CD4-positive, alpha-beta T cell (primary cell): ENCODE measurements at regions not wholly inside any gene's neighbourhood (a gene's known extent, or its start where the extent isn't known, plus 50 kb on each side); places are given as distances from the start of the nearest gene placed in this dataset.

Experiments used
- ATAC-seq: fragments of 200-7000 bp; cut with Tn5 transposase; one replicate; pipeline ENCODE4 v1.10.0; 2022; ENCODE audit warnings: mild to moderate bottlenecking; ENCODE audit not compliant: poor library complexity
- CTCF ChIA-PET: fragments of 350-600 bp; sonication (Branson Sonifier 250); formaldehyde crosslinking; loops from one replicate; lab custom pipeline; 2021; ENCODE audit warnings: antibody characterized with exemption, inconsistent platforms; lab: Charles Lee
- POLR2A ChIA-PET: fragments of 350-600 bp; sonication (Branson Sonifier 250); formaldehyde crosslinking; loops from one replicate; lab custom pipeline; 2021; ENCODE audit warnings: antibody characterized with exemption, inconsistent platforms; lab: Charles Lee
- DNase-seq, 14 experiments: peaks; one replicate each; pipeline ENCODE4 v3.0.0-alpha.2; 2013 to 2020; ENCODE audit warnings: mixed read lengths in 2 of 14
- H3K27ac ChIP-seq, 2 donors: one replicate each; pipeline versions ENCODE4 v1.5.1 to v1.7.0; 2013; ENCODE audit warnings: low read length in 2 of 2, low read depth in 1 of 2, mild to moderate bottlenecking in 1 of 2
- H3K27me3 ChIP-seq, 2 experiments: 1 replicate in 1 of 2; 2 replicates in 1 of 2; pipeline versions ENCODE4 v1.6.1 to v1.7.0; 2013; ENCODE audit warnings: low read length in 2 of 2, control low read depth in 1 of 2, mild to moderate bottlenecking in 1 of 2, moderate library complexity in 1 of 2; ENCODE audit not compliant: insufficient read depth in 2 of 2, control insufficient read depth in 1 of 2
- H3K36me3 ChIP-seq: one replicate; pipeline ENCODE4 v1.6.1; 2013; ENCODE audit warnings: low read length, control low read depth; ENCODE audit not compliant: insufficient read depth
- H3K4me1 ChIP-seq: one replicate; pipeline ENCODE4 v1.6.1; 2013; ENCODE audit warnings: low read length, control low read depth; ENCODE audit not compliant: insufficient read depth
- H3K4me3 ChIP-seq: one replicate; pipeline ENCODE4 v1.5.1; 2013; ENCODE audit warnings: mild to moderate bottlenecking, low read length, moderate library complexity
- H3K9me3 ChIP-seq, 2 experiments: 1 replicate in 1 of 2; 2 replicates in 1 of 2; pipeline versions ENCODE4 v1.6.1 to v1.7.0; 2013; ENCODE audit warnings: low read length in 2 of 2, mild to moderate bottlenecking in 2 of 2, control low read depth in 1 of 2, moderate library complexity in 1 of 2; ENCODE audit not compliant: control insufficient read depth in 1 of 2, insufficient read depth in 1 of 2
- H3K27ac Mint-ChIP-seq: one replicate; pipeline ENCODE4 v1.8.0; 2020; ENCODE audit warnings: mixed read lengths
- H3K27me3 Mint-ChIP-seq: one replicate; pipeline ENCODE4 v1.8.0; 2021; ENCODE audit warnings: mixed read lengths
- H3K36me3 Mint-ChIP-seq: one replicate; pipeline ENCODE4 v1.8.0; 2021; ENCODE audit warnings: low read depth, mixed read lengths
- H3K4me1 Mint-ChIP-seq: one replicate; pipeline ENCODE4 v1.8.0; 2021; ENCODE audit warnings: low read depth, mixed read lengths
- H3K4me3 Mint-ChIP-seq: one replicate; pipeline ENCODE4 v1.8.0; 2020; ENCODE audit warnings: mild to moderate bottlenecking, mixed read lengths
- H3K9me3 Mint-ChIP-seq: one replicate; pipeline ENCODE4 v1.8.0; 2020; ENCODE audit warnings: mixed read lengths
- intact Hi-C, 2 experiments: fragments of 100-400 bp; cut with DNase I in 1 of 2; cut with micrococcal nuclease in 1 of 2; formaldehyde crosslinking; loops; one replicate each; pipeline versions ENCODE4 v1.15.1 to v1.9.0; 2023 to 2025; cut with DNase I, micrococcal nuclease
- TF ChIP-seq, protein P1 (sequence below): fragments of 200-600 bp; IDR thresholded peaks from one replicate; pipeline ENCODE4 v1.8.0; 2022; ENCODE audit warnings: antibody characterized with exemption, mild to moderate bottlenecking

DNA sequence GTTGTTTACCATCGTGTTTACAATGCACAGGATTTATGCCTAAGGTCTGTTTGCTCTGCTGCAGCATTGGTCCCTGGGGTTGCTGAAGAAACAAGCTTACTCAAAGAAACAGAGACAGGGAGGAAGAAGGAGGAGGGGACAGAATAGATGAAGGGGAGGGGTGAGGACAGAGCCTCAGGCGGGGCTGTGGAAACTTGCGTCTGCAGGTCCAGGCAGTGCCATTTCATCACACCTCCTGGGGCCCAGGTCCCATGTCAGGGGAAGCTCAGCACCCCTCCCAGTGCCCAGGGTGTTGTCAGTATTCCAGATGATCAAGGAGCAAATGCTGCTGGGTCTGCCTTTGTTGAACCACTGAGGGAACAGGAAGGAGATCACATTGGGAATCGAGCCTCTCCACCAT lies 1406.8 kb downstream of the TBC1D22A start:
- no peaks in the 10 kb centered on the region for H3K4me1 ChIP-seq
- H3K27me3 ChIP-seq, result peaks cover under 1 to 2% of the 10 kb centered on the region in 2 experiments
- H3K36me3 Mint-ChIP-seq, result no peaks in the 10 kb centered on the region
- CTCF ChIA-PET, result no interaction called here
- no peaks in the 10 kb centered on the region for H3K36me3 ChIP-seq
- no peak overlapping the region for H3K4me3 ChIP-seq
- intact Hi-C loops, result no loop called here
- peaks cover 12% of the 10 kb centered on the region for H3K27me3 Mint-ChIP-seq
- DNase-seq, result no peak
- no peak for ATAC-seq
- H3K9me3 ChIP-seq, result peaks cover 0 to 8% of the 10 kb centered on the region in 2 experiments
- H3K4me1 Mint-ChIP-seq, result no peaks in the 10 kb centered on the region
- no peak overlapping the region for H3K27ac ChIP-seq
- POLR2A ChIA-PET, result no interaction called here
- TF ChIP-seq, protein P1, sequence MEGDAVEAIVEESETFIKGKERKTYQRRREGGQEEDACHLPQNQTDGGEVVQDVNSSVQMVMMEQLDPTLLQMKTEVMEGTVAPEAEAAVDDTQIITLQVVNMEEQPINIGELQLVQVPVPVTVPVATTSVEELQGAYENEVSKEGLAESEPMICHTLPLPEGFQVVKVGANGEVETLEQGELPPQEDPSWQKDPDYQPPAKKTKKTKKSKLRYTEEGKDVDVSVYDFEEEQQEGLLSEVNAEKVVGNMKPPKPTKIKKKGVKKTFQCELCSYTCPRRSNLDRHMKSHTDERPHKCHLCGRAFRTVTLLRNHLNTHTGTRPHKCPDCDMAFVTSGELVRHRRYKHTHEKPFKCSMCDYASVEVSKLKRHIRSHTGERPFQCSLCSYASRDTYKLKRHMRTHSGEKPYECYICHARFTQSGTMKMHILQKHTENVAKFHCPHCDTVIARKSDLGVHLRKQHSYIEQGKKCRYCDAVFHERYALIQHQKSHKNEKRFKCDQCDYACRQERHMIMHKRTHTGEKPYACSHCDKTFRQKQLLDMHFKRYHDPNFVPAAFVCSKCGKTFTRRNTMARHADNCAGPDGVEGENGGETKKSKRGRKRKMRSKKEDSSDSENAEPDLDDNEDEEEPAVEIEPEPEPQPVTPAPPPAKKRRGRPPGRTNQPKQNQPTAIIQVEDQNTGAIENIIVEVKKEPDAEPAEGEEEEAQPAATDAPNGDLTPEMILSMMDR, result no peak
- H3K27ac Mint-ChIP-seq, result no peak overlapping the region
- no peaks in the 10 kb centered on the region for H3K9me3 Mint-ChIP-seq
- H3K4me3 Mint-ChIP-seq, result no peak overlapping the region

DNA sequence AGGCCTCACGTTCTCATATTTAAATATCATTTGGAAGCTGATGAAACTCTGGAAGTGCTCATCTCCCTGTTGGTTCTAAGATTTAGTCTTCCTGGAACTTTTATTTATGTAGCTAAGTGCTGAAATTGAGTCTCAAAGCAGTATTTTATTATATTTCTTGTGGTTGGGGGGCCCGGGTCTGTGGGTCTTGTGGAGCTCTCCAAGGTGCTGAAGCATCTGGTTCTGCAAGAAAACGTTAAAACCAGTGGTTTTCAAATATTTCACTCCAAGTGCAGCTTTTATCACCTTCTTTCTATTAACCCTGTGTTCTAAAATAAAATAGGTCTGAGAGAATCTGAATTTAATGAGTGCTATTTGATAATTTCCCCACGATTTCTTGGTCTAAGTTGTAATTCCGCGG lies 1404.8 kb downstream of the TBC1D22A start:
- ATAC-seq (no peak), DNase-seq (no peak)
- no peak overlapping the region for H3K4me3 Mint-ChIP-seq
- H3K9me3 Mint-ChIP-seq, result no peaks in the 10 kb centered on the region
- H3K36me3 ChIP-seq, result no peaks in the 10 kb centered on the region
- no peaks in the 10 kb centered on the region for H3K4me1 ChIP-seq
- H3K4me3 ChIP-seq, result no peak overlapping the region
- H3K27me3 Mint-ChIP-seq, result peaks cover 11% of the 10 kb centered on the region
- TF ChIP-seq, protein P1, result no peak
- CTCF ChIA-PET, result no interaction called here
- POLR2A ChIA-PET, result no interaction called here
- intact Hi-C loops, result no loop called here
- H3K4me1 Mint-ChIP-seq, result no peaks in the 10 kb centered on the region
- no peaks in the 10 kb centered on the region for H3K27me3 ChIP-seq
- H3K36me3 Mint-ChIP-seq, result no peaks in the 10 kb centered on the region
- no peak overlapping the region for H3K27ac Mint-ChIP-seq
- H3K27ac ChIP-seq, result no peak overlapping the region
- peaks cover 0 to 8% of the 10 kb centered on the region in 2 experiments for H3K9me3 ChIP-seq

DNA sequence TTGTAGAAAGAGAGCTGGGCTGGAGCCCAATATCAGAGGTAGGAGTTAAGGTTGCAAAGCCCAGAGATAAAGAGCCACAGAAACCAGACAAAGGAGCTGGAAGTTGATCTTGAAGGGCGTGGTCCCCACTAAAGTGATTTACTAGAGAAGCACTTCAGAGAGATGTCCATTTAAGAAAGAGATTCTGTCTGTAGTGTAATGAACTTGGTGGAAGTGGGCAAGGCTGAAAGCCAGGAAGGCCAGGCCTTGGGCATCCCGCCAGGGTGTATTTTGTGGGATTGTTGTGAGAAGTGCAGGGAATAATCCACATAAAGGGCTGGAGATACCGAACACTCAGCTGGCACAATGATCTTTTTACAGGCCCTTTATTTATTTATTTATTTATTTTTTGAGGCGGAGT lies 1398.8 kb downstream of the TBC1D22A start:
- no peaks in the 10 kb centered on the region for H3K36me3 ChIP-seq
- DNase-seq (no peak), ATAC-seq (no peak)
- no peak overlapping the region for H3K27ac Mint-ChIP-seq
- intact Hi-C loops, result no loop called here
- ChIA-PET CTCF (no interaction called here), POLR2A (no interaction called here)
- no peaks in the 10 kb centered on the region for H3K27me3 ChIP-seq
- TF ChIP-seq, protein P1, result no peak
- no peaks in the 10 kb centered on the region for H3K4me1 ChIP-seq
- H3K4me3 ChIP-seq, result no peak overlapping the region
- no peaks in the 10 kb centered on the region for H3K36me3 Mint-ChIP-seq
- H3K4me3 Mint-ChIP-seq, result no peak overlapping the region
- H3K9me3 ChIP-seq, result no peaks in the 10 kb centered on the region
- no peaks in the 10 kb centered on the region for H3K4me1 Mint-ChIP-seq
- peaks cover 4% of the 10 kb centered on the region for H3K27me3 Mint-ChIP-seq
- no peaks in the 10 kb centered on the region for H3K9me3 Mint-ChIP-seq
- H3K27ac ChIP-seq, result no peak overlapping the region
